ENCODE measurements at regions not wholly inside any gene's neighbourhood (a gene's known extent, or its start where the extent isn't known, plus 50 kb on each side); places are given as distances from the start of the nearest gene placed in this dataset.

- TF ChIP-seq CTCF (IDR thresholded peaks at IDR 0.05; ENCODE audit: insufficient read depth, low read length) = no peak
- H3K4me3 ChIP-seq (ENCODE audit: low read depth, low read length) = no peak overlapping the region
- no peak for DNase-seq (ENCODE audit: low read depth)
These were observed 87.8 kb upstream of the GALNT18 start for GRCh38 chr11:11709447-11710239.

- DNase-seq (ENCODE audit: low read depth) = no peak
- TF ChIP-seq CTCF (IDR thresholded peaks at IDR 0.05; ENCODE audit: insufficient read depth, low read length) = no peak
- H3K4me3 ChIP-seq (ENCODE audit: low read depth, low read length) = no peak overlapping the region
These were observed 86.5 kb upstream of the GALNT18 start for GRCh38 chr11:11708256-11708655.

- H3K4me3 ChIP-seq (ENCODE audit: low read depth, low read length) = no peak overlapping the region
- no peak for DNase-seq (ENCODE audit: low read depth)
These were observed 84.2 kb upstream of the GALNT18 start for GRCh38 chr11:11706028-11706427.

GRCh38 chr11:11703885-11704284 lies 82.1 kb upstream of the GALNT18 start:
- no peak for TF ChIP-seq CTCF (IDR thresholded peaks at IDR 0.05; ENCODE audit: insufficient read depth, low read length)
- DNase-seq (ENCODE audit: low read depth) = no peak
- H3K4me3 ChIP-seq (ENCODE audit: low read depth, low read length) = no peak overlapping the region

More at GRCh38 chr11:11706028-11706427, 84.2 kb upstream of the GALNT18 start:
- TF ChIP-seq CTCF (IDR thresholded peaks at IDR 0.05; ENCODE audit: insufficient read depth, low read length) = no peak

GRCh38 chr11:11701070-11701469 lies 79.3 kb upstream of the GALNT18 start:
- no peak overlapping the region for H3K4me3 ChIP-seq (ENCODE audit: low read depth, low read length)
- no peak for TF ChIP-seq CTCF (IDR thresholded peaks at IDR 0.05; ENCODE audit: insufficient read depth, low read length)
- DNase-seq (ENCODE audit: low read depth) = peak; percentile 31

GRCh38 chr11:11697796-11698195 lies 76.0 kb upstream of the GALNT18 start:
- DNase-seq (ENCODE audit: low read depth) = no peak
- TF ChIP-seq CTCF (IDR thresholded peaks at IDR 0.05; ENCODE audit: insufficient read depth, low read length) = no peak
- no peak overlapping the region for H3K4me3 ChIP-seq (ENCODE audit: low read depth, low read length)
